HT1080 (cell line): ENCODE measurements at regions not wholly inside any gene's neighbourhood (a gene's known extent, or its start where the extent isn't known, plus 50 kb on each side); places are given as distances from the start of the nearest gene placed in this dataset.
"Not testable (repeated sequence)": the region's sequence is repeated elsewhere in the genome, so short reads cannot be mapped to it uniquely, and the experiment has no call there.

Source experiments
- DNase-seq: peaks from one replicate; pipeline ENCODE4 v3.0.0-alpha.2; 2015; ENCODE audit warnings: low read depth

GRCh38 chr5:142259758-142260157 lies 65.1 kb downstream of the SPRY4 start:
- DNase-seq = no peak

GRCh38 chr5:142255831-142256230 lies 69.0 kb downstream of the SPRY4 start:
- DNase-seq = peak; percentile 59

GRCh38 chr5:142254431-142254830 lies 70.4 kb downstream of the SPRY4 start:
- no peak for DNase-seq

GRCh38 chr5:142253938-142254337 lies 70.9 kb downstream of the SPRY4 start:
- peak; percentile 21 for DNase-seq

GRCh38 chr5:142250119-142250518 lies 74.7 kb downstream of the SPRY4 start:
- no peak for DNase-seq

GRCh38 chr5:142248853-142249462 lies 75.9 kb downstream of the SPRY4 start:
- DNase-seq = no peak

- peak; percentile 81 for DNase-seq
Observed at GRCh38 chr5:142246258-142246657, 78.6 kb downstream of the SPRY4 start.

- peak; percentile 76 for DNase-seq
Observed at GRCh38 chr5:142245786-142246185, 79.0 kb downstream of the SPRY4 start.

- no peak for DNase-seq
Observed at GRCh38 chr5:142244440-142244839, 80.4 kb downstream of the SPRY4 start.

- no peak for DNase-seq
Observed at GRCh38 chr5:142242272-142242671, 82.5 kb downstream of the SPRY4 start.

GRCh38 chr5:142239394-142240159 lies 85.2 kb downstream of the SPRY4 start:
- no peak for DNase-seq

GRCh38 chr5:142237707-142238106 lies 87.1 kb downstream of the SPRY4 start:
- DNase-seq = no peak

- DNase-seq = not testable (repeated sequence)
Observed at GRCh38 chr5:142236673-142237290, 88.0 kb downstream of the SPRY4 start.

- no peak for DNase-seq
Observed at GRCh38 chr5:142235870-142236672, 88.8 kb downstream of the SPRY4 start.

- DNase-seq = peak; percentile 51
Observed at GRCh38 chr5:142235050-142235797, 89.6 kb downstream of the SPRY4 start.

GRCh38 chr5:142233083-142234032 lies 91.5 kb downstream of the SPRY4 start:
- no peak for DNase-seq

- peak; percentile 13 for DNase-seq
Observed at GRCh38 chr5:142230949-142231348, 93.9 kb downstream of the SPRY4 start.

- DNase-seq = no peak
Observed at GRCh38 chr5:142225141-142225540, 99.7 kb downstream of the SPRY4 start.

GRCh38 chr5:142222866-142223558 lies 101.8 kb downstream of the SPRY4 start:
- no peak for DNase-seq
